Omental fat pad (tissue), 3 donors: ENCODE measurements at regions not wholly inside any gene's neighbourhood (a gene's known extent, or its start where the extent isn't known, plus 50 kb on each side); places are given as distances from the start of the nearest gene placed in this dataset.

Experiments
- ATAC-seq: fragments of 150-250 bp; one replicate; pipeline ENCODE4 v1.9.1; 2016; ENCODE audit warnings: mild to moderate bottlenecking, moderate library complexity; ENCODE audit not compliant: low FRiP score
- DNase-seq: peaks from one replicate; pipeline ENCODE4 v3.0.0-alpha.2; 2019; ENCODE audit warnings: low spot score
- TF ChIP-seq, protein P1 (sequence below), 3 donors: fragments of 450-650 bp; IDR thresholded peaks; one replicate each; pipeline ENCODE4 v1.5.1; 2016 to 2017; ENCODE audit warnings: antibody characterized with exemption in 3 of 3, mild to moderate bottlenecking in 3 of 3, moderate library complexity in 2 of 3

DNA sequence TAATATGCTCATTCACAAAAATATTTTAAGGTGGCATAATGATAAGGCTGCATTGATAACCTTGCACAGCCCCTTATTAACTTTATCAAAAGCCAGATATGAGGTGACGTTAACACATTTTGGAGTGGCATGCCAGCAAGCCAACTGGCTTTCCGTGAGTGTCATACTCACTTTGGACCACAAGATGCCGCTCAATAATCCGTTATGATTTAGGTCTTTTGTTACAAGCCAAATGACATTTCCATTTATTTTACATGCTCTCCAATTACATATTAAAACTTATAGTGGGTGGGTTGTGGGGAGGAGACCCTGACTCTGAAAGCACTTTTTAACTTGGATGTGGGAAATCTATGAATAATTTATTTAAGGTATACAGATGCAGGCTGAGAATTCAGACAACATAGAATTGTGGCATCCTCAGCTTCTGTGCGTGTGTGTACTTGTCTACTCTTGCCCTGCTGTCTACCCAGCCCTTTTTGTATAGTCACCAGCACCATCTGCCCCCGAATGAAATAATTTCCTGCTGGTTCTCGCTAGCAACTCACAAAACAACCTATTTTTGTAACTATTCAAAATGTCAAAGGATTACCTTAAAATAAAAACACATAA lies 305.1 kb downstream of the PSAT1 start:
- DNase-seq (no peak), ATAC-seq (no peak)
- TF ChIP-seq, protein P1, sequence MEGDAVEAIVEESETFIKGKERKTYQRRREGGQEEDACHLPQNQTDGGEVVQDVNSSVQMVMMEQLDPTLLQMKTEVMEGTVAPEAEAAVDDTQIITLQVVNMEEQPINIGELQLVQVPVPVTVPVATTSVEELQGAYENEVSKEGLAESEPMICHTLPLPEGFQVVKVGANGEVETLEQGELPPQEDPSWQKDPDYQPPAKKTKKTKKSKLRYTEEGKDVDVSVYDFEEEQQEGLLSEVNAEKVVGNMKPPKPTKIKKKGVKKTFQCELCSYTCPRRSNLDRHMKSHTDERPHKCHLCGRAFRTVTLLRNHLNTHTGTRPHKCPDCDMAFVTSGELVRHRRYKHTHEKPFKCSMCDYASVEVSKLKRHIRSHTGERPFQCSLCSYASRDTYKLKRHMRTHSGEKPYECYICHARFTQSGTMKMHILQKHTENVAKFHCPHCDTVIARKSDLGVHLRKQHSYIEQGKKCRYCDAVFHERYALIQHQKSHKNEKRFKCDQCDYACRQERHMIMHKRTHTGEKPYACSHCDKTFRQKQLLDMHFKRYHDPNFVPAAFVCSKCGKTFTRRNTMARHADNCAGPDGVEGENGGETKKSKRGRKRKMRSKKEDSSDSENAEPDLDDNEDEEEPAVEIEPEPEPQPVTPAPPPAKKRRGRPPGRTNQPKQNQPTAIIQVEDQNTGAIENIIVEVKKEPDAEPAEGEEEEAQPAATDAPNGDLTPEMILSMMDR (IDR thresholded peaks at IDR 0.05): no peak

DNA sequence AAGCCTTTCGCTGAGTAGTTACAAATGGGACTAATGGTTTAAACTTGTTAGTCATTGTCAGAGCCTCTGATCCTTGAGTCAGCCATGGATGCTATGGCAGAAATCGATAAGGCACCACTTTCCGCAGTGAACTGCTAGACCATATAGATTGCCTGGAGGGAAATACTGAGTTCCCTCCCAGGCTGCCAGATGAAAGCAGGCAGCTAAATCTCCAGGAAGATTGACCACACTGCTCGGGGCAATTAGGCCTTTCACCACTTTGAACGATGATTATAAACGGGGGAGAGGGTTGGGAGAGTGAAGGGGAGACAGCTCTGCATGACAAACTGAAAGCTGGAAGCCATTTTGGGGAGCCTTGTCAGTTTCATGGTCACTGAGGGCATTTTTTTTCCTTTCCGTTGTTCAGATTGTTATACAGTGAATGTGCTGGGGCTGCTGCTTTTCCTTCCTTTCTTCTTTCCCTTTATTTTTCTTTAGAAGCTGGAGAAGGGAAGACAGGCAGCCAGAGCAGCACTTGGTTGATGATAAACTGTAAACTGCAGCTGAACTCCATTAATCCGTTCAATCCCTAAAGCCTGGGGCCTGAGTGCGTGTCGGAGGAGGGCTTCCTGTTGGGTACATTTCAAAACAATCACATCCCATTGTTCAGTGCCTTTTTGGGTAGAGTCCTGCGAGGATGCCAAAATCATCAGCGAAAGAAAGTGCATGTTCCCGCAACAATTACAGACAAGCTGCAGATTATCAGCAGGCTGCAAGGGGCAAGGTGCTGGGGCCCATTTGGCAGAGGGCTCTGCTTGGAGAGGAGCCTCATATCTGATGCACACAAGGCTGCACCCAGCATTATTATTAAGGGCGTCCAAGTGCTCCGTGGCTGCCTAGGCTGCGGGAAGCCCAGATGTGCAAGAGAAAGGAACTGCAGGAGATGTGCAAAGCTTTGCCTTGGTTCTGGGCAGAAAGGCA lies 308.4 kb downstream of the PSAT1 start:
- ATAC-seq: no peak
- TF ChIP-seq, protein P1 (IDR thresholded peaks at IDR 0.05): no peak
- no peak for DNase-seq

DNA sequence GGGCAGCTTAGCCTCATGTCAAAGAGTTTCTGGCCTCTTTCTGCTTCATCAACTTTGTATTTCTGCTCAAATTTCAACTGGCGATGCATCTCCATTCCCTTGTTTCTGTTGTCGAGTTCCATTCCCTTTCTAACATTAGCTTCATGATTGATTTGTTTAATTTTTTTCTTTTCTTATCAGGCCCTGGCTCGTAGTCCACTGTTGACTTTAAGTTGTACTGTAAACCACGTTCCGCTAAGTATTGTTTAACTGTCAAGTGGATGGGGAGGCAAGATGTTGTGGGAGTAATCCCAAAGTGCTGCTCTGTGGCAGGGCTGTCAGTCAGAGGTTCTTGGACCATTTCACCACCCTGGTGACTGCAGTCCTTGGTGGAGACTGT lies 309.1 kb downstream of the PSAT1 start:
- DNase-seq (no peak), ATAC-seq (no peak)
- TF ChIP-seq, protein P1 (IDR thresholded peaks at IDR 0.05): no peak

DNA sequence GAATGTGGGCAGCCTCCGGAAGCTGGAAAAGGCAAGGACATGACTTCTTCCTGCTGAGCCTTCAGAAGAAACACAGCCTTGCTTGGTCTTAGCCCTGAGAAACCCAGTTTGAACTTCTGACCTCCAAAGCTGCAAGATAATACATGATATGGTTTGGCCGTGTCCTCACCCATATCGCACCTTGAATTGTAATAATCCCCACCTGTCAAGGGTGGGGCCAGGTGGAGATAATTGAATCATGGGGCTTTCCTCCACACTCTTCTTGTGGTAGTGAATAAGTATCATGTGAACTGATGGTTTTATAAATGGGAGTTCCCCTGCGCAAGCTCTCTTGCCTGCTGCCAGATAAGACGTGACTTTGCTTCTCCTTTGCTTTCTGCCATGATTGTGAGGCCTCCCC lies 310.9 kb downstream of the PSAT1 start:
- DNase-seq: no peak
- TF ChIP-seq, protein P1 (IDR thresholded peaks at IDR 0.05): no peak
- ATAC-seq: no peak

DNA sequence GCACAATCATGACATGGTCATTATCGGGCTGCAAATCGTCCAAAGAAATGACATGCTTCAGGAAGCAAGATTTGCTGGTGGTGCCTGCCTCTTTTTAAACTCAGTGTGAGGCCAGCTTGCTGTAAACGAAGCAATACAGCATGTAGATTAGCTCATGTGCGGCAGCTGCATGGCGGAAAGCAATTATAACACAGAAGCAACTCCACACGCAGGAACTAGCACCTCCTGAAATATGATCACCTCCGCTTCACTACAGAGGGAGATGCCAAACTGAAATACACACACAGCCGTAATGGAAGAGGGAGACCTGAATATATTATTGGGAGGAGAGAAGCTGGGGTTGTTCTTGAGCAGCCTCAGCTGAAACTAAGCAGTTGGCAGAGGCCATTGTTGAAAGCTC lies 312.5 kb downstream of the PSAT1 start:
- ATAC-seq (no peak), DNase-seq (no peak)
- TF ChIP-seq, protein P1 (IDR thresholded peaks at IDR 0.05): no peak

DNA sequence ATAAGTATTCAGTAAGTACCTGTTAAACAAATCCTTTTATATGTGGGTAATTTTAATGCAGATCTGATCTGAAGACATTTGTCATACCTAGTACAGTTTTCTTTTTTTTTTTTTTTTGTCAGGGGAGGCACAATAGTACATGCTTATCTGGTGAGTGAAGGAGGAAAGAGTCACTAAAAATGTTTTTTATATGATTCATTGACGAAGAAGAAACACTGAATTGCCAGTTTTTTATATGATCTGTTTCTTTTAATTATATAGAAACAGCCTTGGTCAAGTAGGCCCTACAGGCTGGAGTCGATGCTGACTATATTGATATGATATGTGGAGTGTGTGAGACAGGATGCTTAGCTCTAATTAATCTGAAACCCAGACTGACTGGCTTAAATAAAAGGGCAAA lies 315.2 kb downstream of the PSAT1 start:
- TF ChIP-seq, protein P1 (IDR thresholded peaks at IDR 0.05): no peak
- ATAC-seq (no peak), DNase-seq (no peak)
